ENCODE measurements at regions not wholly inside any gene's neighbourhood (a gene's known extent, or its start where the extent isn't known, plus 50 kb on each side); places are given as distances from the start of the nearest gene placed in this dataset.

GRCh38 chr15:70418943-70419342 lies 321.2 kb upstream of the TLE3 start:
- ATAC-seq (no peak), DNase-seq (no peak)
- Mint-ChIP-seq H3K4me1 (no peaks in the 10 kb centered on the region), H3K4me3 (no peak overlapping the region), H3K27me3 (peaks cover 18% of the 10 kb centered on the region), H3K9me3 (no peaks in the 10 kb centered on the region), H3K36me3 (ENCODE audit: low read depth) (no peaks in the 10 kb centered on the region), H3K27ac (no peak overlapping the region)

- Mint-ChIP-seq H3K4me1 (no peaks in the 10 kb centered on the region), H3K27ac (no peak overlapping the region), H3K36me3 (ENCODE audit: low read depth) (no peaks in the 10 kb centered on the region), H3K9me3 (no peaks in the 10 kb centered on the region), H3K27me3 (peaks cover 18% of the 10 kb centered on the region), H3K4me3 (no peak overlapping the region)
- ATAC-seq: no peak
- no peak for DNase-seq
Observed at GRCh38 chr15:70417535-70417934, 319.8 kb upstream of the TLE3 start.

GRCh38 chr15:70416829-70417228 lies 319.1 kb upstream of the TLE3 start:
- Mint-ChIP-seq H3K4me3 (no peak overlapping the region), H3K9me3 (no peaks in the 10 kb centered on the region), H3K27ac (no peak overlapping the region), H3K36me3 (ENCODE audit: low read depth) (no peaks in the 10 kb centered on the region), H3K4me1 (no peaks in the 10 kb centered on the region), H3K27me3 (peaks cover 11% of the 10 kb centered on the region)
- ATAC-seq (no peak), DNase-seq (no peak)

DNA sequence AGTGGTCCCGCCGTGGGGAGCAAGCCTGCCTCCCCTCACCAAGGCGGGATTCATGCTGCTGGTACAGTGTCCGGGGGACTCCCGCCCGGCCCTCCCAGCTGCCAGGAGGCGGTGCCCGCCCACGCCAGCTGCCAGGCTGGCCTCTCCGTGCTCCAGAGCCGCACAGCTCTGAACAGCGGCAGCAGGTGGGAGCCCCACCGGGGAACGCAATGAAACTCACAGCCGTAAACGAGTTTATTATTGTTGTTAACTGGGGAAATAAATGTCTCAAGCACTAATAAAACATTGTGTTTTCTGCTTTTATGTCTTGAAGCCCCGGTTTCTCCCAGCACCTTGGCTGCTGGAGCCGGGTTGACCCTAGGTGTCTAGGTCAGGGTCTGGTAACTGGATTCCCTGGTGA lies 317.7 kb upstream of the TLE3 start:
- Mint-ChIP-seq H3K4me3 (no peak overlapping the region), H3K27me3 (peaks cover 6% of the 10 kb centered on the region), H3K27ac (no peak overlapping the region), H3K4me1 (no peaks in the 10 kb centered on the region), H3K36me3 (ENCODE audit: low read depth) (no peaks in the 10 kb centered on the region), H3K9me3 (no peaks in the 10 kb centered on the region)
- DNase-seq (no peak), ATAC-seq (no peak)

DNA sequence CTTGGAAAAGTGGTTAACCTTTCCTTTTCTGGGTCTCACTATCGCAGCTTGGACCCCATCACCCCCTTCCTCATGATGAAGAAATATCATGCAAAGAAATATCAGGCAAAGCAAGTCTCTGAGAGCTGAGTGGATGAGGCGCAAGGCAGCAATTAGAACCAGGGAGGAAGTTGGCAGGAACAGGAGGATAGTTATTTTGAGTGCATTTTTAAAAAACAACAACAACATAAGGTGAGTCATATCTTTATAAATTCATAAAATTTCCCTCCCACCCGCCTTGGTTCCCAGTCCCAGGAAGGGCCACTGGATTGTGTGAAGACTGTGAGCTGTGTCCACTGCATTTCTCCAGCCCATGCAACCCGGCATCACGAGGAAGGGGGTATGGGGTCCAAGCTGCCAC lies 316.9 kb upstream of the TLE3 start:
- no peak overlapping the region for H3K27ac Mint-ChIP-seq
- no peaks in the 10 kb centered on the region for H3K4me1 Mint-ChIP-seq
- DNase-seq (no peak), ATAC-seq (no peak)
- no peaks in the 10 kb centered on the region for H3K36me3 Mint-ChIP-seq (ENCODE audit: low read depth)
- H3K27me3 Mint-ChIP-seq: peaks cover 6% of the 10 kb centered on the region
- H3K4me3 Mint-ChIP-seq: no peak overlapping the region
- no peaks in the 10 kb centered on the region for H3K9me3 Mint-ChIP-seq

GRCh38 chr15:70412794-70413193 lies 315.1 kb upstream of the TLE3 start:
- Mint-ChIP-seq H3K4me1 (no peaks in the 10 kb centered on the region), H3K4me3 (no peak overlapping the region), H3K9me3 (no peaks in the 10 kb centered on the region), H3K36me3 (ENCODE audit: low read depth) (no peaks in the 10 kb centered on the region), H3K27ac (no peak overlapping the region), H3K27me3 (peaks cover 5% of the 10 kb centered on the region)
- ATAC-seq: no peak
- DNase-seq: no peak

DNA sequence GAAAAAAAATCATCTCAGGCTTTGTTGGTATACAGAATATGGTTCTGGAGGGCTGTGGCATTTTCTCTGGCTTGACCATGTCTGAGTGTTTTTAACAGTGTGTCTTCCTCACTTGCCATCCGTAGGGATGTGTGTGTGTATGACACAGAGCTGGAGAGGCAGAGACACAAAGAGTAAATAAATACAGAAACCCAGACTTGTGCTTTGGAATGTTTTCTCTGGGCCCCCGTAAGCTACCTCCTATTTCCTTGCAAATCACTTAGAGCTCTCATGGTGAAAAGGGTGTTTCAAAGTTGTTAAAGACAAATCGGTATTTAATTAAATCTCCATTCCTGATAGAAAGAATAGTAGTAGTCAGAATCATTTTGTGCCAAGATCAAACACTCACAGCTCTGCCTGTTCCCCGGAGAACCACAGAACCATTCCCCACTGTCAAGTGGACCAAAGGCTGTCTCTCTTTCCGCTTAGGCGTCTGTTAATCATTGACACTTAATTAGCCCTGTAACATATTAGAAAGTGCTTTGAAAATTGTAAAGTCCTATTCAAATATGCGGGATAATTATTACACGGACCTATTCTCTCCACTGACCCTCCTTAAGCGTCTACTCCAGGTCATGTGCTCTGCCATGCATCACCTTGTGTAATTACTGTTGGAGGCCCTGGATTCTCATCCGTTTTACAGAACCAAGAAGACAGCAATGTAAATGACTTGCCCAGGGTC lies 313.6 kb upstream of the TLE3 start:
- H3K27me3 Mint-ChIP-seq: peaks cover 8% of the 10 kb centered on the region
- DNase-seq (no peak), ATAC-seq (no peak)
- H3K9me3 Mint-ChIP-seq: no peaks in the 10 kb centered on the region
- H3K4me3 Mint-ChIP-seq: no peak overlapping the region
- no peaks in the 10 kb centered on the region for H3K4me1 Mint-ChIP-seq
- H3K27ac Mint-ChIP-seq: no peak overlapping the region
- H3K36me3 Mint-ChIP-seq (ENCODE audit: low read depth): no peaks in the 10 kb centered on the region

GRCh38 chr15:70410371-70410985 lies 312.8 kb upstream of the TLE3 start:
- no peaks in the 10 kb centered on the region for H3K4me1 Mint-ChIP-seq
- H3K36me3 Mint-ChIP-seq (ENCODE audit: low read depth): no peaks in the 10 kb centered on the region
- no peak overlapping the region for H3K4me3 Mint-ChIP-seq
- H3K27ac Mint-ChIP-seq: no peak overlapping the region
- H3K27me3 Mint-ChIP-seq: peaks cover 8% of the 10 kb centered on the region
- no peaks in the 10 kb centered on the region for H3K9me3 Mint-ChIP-seq
- ATAC-seq (no peak), DNase-seq (no peak)

DNA sequence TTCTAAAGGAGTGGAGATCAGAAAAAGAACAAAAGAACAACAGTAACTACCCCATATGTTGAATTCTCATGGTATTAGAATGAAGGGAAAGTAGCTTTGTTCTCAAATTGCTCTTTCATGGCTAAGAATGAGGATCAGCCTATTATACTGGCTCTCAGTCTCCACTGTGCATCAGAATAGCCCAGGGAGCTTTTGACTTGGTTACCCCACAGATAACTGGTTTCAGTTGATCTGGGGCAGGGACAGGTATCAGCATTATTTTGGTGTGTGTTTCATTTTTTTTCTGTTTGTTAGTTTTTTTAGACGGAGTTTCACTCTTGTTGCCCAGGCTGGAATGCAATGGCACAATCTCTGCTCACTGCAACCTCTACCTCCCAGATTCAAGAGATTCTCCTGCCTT lies 311.7 kb upstream of the TLE3 start:
- DNase-seq (no peak), ATAC-seq (no peak)
- Mint-ChIP-seq H3K27me3 (peaks cover 7% of the 10 kb centered on the region), H3K4me1 (no peaks in the 10 kb centered on the region), H3K9me3 (no peaks in the 10 kb centered on the region), H3K36me3 (ENCODE audit: low read depth) (no peaks in the 10 kb centered on the region), H3K27ac (no peak overlapping the region), H3K4me3 (no peak overlapping the region)

GRCh38 chr15:70407955-70408354 lies 310.2 kb upstream of the TLE3 start:
- H3K4me1 Mint-ChIP-seq: no peaks in the 10 kb centered on the region
- H3K4me3 Mint-ChIP-seq: no peak overlapping the region
- ATAC-seq (no peak), DNase-seq (no peak)
- no peaks in the 10 kb centered on the region for H3K9me3 Mint-ChIP-seq
- H3K27ac Mint-ChIP-seq: no peak overlapping the region
- no peaks in the 10 kb centered on the region for H3K36me3 Mint-ChIP-seq (ENCODE audit: low read depth)
- peaks cover 7% of the 10 kb centered on the region for H3K27me3 Mint-ChIP-seq

DNA sequence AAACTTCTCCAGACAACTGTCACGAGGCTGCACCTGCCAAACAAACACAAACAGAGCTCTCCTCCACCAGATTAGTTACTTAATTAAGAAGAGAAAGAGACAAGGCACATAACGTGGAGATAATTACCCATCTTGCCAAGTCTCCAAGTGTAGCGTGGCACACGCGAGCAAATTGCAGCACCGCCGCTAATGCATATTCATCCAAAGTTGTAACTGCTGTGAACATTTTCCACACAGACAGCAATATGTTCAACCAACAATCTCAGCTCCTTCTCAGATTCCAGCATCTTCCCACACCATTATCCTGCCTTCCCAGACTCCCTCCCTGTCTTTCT lies 309.6 kb upstream of the TLE3 start:
- Mint-ChIP-seq H3K4me3 (no peak overlapping the region), H3K36me3 (ENCODE audit: low read depth) (no peaks in the 10 kb centered on the region), H3K9me3 (no peaks in the 10 kb centered on the region), H3K27me3 (peaks cover 7% of the 10 kb centered on the region), H3K4me1 (no peaks in the 10 kb centered on the region), H3K27ac (no peak overlapping the region)
- DNase-seq: no peak
- no peak for ATAC-seq

DNA sequence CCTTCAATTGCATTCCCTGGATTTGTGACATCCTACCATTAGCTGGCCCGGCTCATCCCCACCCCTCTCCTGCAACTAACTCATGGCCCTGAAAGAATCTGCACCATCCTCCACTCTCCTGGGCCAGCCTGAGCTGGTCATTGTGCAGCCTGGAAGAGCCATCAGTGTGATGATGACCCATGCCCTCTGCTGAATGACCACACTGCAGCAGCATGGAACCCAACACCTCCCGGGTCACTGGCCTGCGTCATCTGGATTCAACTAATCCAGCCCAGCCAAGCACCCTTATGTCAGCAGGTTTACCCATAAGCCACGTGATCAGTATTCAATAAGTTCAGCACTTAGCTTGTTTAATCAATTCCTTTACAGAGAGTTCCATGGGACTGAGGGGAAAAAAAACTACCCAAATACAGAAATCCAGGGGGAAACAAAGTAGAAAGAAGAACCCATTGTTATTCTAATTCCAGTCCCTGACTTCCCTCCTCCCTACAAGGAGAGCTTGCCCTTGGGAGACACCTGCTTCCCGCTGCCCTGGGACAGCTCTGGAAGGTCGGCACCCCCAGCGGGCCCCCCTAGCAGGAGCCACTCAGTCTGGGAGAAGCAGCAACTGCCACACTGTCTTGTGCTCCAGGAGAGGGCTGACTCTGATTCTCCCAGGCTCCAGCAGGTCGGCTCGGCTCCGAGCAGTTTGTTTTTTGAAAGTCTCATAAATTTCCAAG lies 309.1 kb upstream of the TLE3 start:
- no peak for DNase-seq
- Mint-ChIP-seq H3K4me3 (no peak overlapping the region), H3K9me3 (no peaks in the 10 kb centered on the region), H3K27ac (no peak overlapping the region), H3K36me3 (ENCODE audit: low read depth) (no peaks in the 10 kb centered on the region), H3K27me3 (peaks cover 8% of the 10 kb centered on the region), H3K4me1 (no peaks in the 10 kb centered on the region)
- ATAC-seq: no peak

- Mint-ChIP-seq H3K27me3 (peaks cover 8% of the 10 kb centered on the region), H3K36me3 (ENCODE audit: low read depth) (no peaks in the 10 kb centered on the region), H3K9me3 (no peaks in the 10 kb centered on the region), H3K4me3 (no peak overlapping the region), H3K4me1 (no peaks in the 10 kb centered on the region), H3K27ac (no peak overlapping the region)
- no peak for ATAC-seq
- DNase-seq: no peak
Observed at GRCh38 chr15:70401709-70402108, 304.0 kb upstream of the TLE3 start.

GRCh38 chr15:70400766-70401541 lies 303.2 kb upstream of the TLE3 start:
- Mint-ChIP-seq H3K4me3 (no peak overlapping the region), H3K36me3 (ENCODE audit: low read depth) (no peaks in the 10 kb centered on the region), H3K9me3 (no peaks in the 10 kb centered on the region), H3K27me3 (peaks cover 4% of the 10 kb centered on the region), H3K4me1 (no peaks in the 10 kb centered on the region), H3K27ac (no peak overlapping the region)
- ATAC-seq: no peak
- no peak for DNase-seq

GRCh38 chr15:70399204-70399603 lies 301.5 kb upstream of the TLE3 start:
- H3K36me3 Mint-ChIP-seq (ENCODE audit: low read depth): no peaks in the 10 kb centered on the region
- H3K9me3 Mint-ChIP-seq: no peaks in the 10 kb centered on the region
- H3K4me1 Mint-ChIP-seq: no peaks in the 10 kb centered on the region
- H3K4me3 Mint-ChIP-seq: no peak overlapping the region
- H3K27ac Mint-ChIP-seq: no peak overlapping the region
- H3K27me3 Mint-ChIP-seq: peaks cover 4% of the 10 kb centered on the region
- ATAC-seq: no peak
- DNase-seq: no peak

Data from activated naive CD8-positive, alpha-beta T cell treated with anti-CD3 and anti-CD28 coated beads, Interleukin-2, amount 50 U/mL, for 24 hours (primary cell).